Left lobe of liver (tissue), 2 donors: ENCODE measurements at regions not wholly inside any gene's neighbourhood (a gene's known extent, or its start where the extent isn't known, plus 50 kb on each side); places are given as distances from the start of the nearest gene placed in this dataset.
"Not testable (repeated sequence)": the region's sequence is repeated elsewhere in the genome, so short reads cannot be mapped to it uniquely, and the experiment has no call there.

Experiments
- ATAC-seq: fragments of 200-7000 bp; cut with Tn5 transposase; one replicate; pipeline ENCODE4 v1.9.1; 2020; ENCODE audit warnings: mild to moderate bottlenecking, moderate library complexity
- DNase-seq: peaks from one replicate; pipeline ENCODE4 v3.0.0-alpha.2; 2020; ENCODE audit warnings: low spot score
- donor health status: DM: no; HTN: no; CAD: no; lungs with moderate emphysema.
- donor health status: DM: no; HTN: yes; CAD: no.

- ATAC-seq (no peak), DNase-seq (no peak)
Measured at GRCh38 chr10:94123258-94123995, 129.7 kb downstream of the PLCE1 start.

GRCh38 chr10:94124147-94124546 is 130.4 kb downstream of the PLCE1 start:
- not testable (repeated sequence) for ATAC-seq, DNase-seq

DNA sequence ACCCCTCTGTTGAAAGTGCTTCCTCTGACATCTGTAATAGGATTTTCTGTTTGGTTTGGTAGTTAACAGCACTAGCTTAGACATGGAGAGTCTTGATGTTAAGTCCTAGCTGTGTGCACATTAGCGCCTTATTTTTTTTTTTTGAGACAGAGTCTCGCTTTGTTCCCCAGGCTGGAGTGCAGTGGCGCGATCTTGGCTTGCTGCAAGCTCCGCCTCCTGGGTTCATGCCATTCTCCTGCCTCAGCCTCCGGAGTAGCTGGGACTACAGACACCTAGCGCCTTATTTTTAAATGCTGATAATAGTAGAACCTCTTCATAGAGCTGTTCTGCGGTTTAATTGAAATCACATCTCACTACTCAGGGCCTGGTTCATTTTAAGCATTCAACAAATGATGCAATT is 131.5 kb downstream of the PLCE1 start:
- ATAC-seq, DNase-seq: not testable (repeated sequence)

- no peak for DNase-seq
- ATAC-seq: no peak
Measured at GRCh38 chr10:94125856-94126255, 132.1 kb downstream of the PLCE1 start.

DNA sequence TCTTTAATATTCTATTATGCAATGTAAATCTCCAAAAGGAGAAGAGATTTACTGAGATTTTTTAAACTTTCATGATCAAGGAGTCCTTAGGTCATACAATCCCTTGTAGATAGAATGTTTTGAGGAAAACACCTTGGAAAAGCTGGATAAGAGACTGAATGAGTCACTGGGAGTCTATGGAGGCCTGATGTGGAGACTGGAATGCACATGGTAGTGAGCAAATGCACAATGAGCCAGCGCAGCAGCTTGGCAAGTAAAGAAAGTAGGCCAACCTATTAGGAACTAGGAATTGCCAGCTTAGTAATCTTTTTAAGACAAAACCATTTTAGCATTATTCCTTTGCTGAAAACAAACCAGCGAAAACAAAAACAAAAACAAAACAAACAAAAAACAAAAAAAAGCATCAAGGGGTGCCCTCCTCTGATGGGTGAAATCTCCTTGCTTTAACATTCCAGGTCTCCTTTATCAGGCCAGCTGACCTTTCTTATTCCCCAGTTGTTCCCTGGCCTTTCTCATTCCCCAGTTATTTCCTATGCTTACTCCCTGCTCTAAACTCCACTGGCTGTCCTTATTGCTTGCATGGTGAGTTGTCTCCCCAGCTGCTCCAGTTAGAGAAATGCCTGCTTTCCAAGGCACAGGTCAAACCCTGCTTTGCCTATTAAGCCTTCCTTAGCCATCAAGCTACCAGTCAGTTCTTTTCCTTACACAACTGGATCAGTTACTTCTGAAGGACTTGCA is 135.8 kb downstream of the PLCE1 start:
- no peak for ATAC-seq

DNA sequence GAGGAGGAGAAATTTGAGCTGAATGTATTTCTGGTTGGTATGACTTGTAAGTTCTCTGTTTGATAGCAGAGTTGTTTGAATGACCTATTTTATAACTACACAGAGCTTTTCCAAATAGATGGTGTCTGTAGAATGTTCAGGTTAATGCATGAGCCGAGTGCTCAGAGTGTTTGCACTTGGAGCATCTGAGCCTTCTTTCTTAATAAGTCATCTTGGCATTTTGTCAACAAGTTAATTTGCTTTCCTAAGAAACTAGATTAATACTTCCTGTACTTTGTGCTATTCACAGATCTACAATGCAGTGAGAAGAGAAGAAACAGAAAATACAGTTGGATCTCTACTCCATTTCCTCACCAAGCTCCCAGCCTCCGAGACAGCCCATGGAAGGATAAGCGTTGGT is 138.2 kb downstream of the PLCE1 start:
- no peak for DNase-seq
- no peak for ATAC-seq

More for the DNA sequence above, 135.8 kb downstream of the PLCE1 start:
- no peak for DNase-seq

DNA sequence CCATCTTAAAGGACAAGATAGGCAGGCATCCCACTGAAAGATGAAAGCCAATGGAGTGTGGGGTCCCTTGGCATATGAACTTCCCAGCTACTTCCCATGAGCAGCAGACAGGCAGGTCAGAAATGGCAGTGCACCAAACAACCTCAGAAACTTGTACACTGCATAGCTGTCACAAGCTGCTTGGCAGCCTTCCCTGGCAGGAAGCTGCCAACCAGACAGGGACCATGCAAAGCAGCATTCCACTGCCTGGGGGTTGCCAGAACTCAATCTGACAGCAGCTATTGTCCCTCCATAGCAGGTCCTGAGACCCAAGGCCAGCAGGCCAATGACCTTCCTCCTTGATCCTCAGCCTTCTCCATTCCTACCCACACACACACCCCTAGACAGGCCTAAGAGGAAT is 139.5 kb downstream of the PLCE1 start:
- DNase-seq (peak; percentile 76), ATAC-seq (peak; percentile 99)

GRCh38 chr10:94137747-94138146 is 144.0 kb downstream of the PLCE1 start:
- DNase-seq (no peak), ATAC-seq (no peak)

DNA sequence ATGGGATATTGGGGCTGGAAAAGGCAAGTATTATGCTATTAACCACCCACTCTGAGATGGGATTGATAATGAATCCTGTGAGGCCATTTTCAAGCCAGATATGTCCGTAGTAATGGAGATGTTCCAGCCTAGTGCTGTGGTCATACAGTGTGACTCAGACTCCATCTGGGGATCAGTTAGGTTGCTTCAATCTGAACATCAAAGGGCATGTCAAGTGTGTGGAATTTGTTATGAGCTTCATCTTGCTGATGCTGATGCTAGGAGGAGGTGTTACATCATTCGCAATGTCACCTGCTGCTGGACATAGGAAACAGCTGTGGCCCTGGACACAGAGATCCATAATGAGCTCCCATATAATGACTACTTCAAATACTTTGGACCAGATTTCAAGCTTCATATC is 144.7 kb downstream of the PLCE1 start:
- ATAC-seq: no peak

DNA sequence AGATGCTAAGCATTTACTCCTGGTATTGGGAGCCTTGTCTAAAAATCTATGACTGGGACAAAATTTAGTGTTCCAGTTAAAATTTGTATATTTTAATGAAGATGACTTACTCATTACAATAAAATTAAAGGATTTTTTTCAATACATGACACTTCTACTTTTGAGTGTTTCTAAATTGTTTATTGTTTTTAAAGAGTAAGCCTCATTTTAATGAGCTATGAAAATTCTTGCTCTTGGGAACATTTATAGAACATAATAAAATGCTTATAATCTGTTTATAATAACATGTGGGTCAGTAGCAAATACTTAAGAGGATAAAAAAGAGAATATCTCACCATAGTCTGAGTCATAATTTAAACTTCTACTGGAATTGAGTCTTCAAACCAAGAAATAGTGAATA is 149.5 kb downstream of the PLCE1 start:
- DNase-seq (no peak), ATAC-seq (no peak)

More for the DNA sequence above, 144.7 kb downstream of the PLCE1 start:
- no peak for DNase-seq

GRCh38 chr10:94146313-94146712 is 152.6 kb downstream of the PLCE1 start:
- no peak for ATAC-seq
- DNase-seq: no peak

DNA sequence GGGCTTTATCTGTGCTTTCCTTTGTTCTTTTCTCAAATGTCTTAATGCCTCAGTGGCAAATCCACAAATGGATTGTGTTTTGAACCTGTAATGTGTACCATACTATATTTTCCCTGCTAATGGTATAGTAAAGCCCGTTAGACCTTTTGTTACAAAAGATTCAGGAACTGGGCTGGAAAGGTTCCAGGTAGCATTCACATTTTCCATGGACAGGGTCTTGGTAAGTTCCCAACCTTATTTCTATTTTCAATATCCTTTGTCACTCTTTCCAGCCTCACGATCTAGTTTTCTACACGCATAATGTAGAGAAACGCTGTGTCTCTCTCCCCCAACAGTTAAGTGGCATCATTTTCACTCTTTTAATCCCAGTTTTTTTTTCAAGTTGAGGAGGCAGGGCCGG is 153.0 kb downstream of the PLCE1 start:
- DNase-seq: no peak
- no peak for ATAC-seq

GRCh38 chr10:94149702-94150101 is 156.0 kb downstream of the PLCE1 start:
- ATAC-seq: no peak
- no peak for DNase-seq

GRCh38 chr10:94150541-94151184 is 156.9 kb downstream of the PLCE1 start:
- ATAC-seq (no peak), DNase-seq (no peak)

GRCh38 chr10:94155722-94156271 is 162.1 kb downstream of the PLCE1 start:
- DNase-seq (no peak), ATAC-seq (no peak)

DNA sequence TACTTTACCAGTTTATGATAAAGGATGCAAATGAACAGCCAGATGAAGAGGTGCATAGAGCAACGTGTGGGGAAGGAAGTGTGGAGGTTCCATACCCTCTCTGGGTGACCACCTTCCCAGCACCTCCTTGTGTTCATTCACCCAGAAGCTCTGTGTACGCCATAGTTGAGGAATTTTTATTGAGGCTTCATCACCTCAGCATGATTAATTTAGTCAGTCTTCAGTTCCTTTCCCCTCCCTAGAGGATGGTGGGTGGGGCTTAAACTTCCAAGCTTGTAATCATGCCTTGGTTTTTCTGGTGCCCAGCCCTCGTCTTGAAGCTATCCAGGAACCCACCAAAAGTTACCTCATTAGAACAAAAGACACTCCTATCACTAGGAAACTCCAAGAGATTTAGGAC is 162.7 kb downstream of the PLCE1 start:
- DNase-seq (no peak), ATAC-seq (no peak)

GRCh38 chr10:94165158-94165611 is 171.5 kb downstream of the PLCE1 start:
- DNase-seq, ATAC-seq: not testable (repeated sequence)

GRCh38 chr10:94172332-94172731 is 178.6 kb downstream of the PLCE1 start:
- no peak for DNase-seq
- no peak for ATAC-seq

DNA sequence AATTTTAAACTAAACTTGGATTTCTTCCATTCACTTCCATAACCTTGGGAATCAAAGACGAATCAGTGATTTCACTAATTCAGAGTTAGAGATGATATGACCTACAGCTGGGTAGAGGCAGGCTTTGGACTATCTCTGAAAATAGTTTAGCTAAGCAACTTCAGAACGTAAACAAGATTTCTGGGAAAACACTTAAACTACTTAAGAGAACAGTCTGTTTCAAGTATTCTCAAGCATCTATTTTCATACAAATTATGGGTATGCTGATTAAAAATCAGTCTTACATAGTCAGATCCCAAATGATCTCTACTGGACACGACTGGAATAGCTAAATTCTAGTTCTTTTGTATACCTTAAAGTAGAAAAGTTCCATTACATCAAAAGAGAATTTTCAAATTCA is 179.9 kb downstream of the PLCE1 start:
- no peak for ATAC-seq

DNA sequence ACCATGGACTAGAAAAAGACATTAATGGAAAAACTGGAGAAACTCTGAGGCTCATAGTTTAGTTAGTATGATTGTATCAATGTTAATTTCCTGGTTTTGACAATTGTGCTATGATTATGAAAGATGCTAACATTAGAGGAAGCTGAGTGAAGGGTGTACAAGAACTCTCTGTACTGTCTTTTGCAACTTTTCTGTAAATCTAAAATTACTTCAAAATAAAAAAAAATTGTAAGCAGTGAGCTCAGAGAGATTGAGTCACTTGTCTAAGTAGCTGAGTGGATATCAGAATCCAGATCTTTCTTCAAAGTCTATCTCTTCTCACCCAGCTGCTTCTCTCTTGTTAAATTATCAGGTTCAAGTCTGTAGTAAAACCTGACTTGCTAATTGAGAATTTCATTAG is 181.1 kb downstream of the PLCE1 start:
- no peak for DNase-seq
- ATAC-seq: no peak

More for the DNA sequence above, 179.9 kb downstream of the PLCE1 start:
- no peak for DNase-seq

DNA sequence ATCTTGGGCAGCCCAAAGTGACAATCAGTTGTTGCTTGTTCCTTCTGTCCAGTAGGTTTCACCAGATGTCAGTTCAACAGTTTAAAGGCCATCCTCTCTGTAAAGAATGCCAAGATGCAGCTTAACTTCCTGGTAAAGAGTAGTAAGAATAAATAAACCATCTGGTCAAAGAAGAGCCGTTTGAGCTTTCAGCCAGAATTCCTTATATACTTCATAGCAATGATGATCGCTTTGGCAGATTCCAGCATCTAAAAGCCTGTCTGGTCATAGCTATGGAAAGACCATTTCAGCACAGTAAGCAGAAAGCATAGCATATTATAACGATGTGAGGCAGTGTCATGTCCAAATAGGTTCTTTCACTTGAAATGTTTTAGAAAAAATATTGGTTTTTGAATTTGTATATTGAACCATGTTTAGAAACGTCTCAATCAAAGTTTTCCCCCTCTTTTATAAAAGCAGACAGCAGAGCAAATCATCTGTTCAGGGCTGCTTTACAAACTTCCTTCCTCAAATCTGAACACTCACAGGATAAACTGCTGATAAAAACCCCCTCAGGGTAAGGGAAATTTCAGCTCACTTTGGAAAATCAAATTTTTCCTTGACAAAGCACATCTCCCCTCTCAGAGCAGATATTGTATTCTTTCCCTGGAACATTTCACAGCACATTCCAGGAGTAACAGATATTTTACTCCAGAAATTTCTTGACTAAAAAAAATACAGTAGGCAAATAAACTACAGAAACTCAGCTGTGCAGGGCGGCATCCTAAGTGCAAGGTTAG is 184.1 kb downstream of the NOC3L start:
- DNase-seq: no peak
- no peak for ATAC-seq
